Astrocyte (in vitro differentiated cells and primary cell): ENCODE measurements at regions not wholly inside any gene's neighbourhood (a gene's known extent, or its start where the extent isn't known, plus 50 kb on each side); places are given as distances from the start of the nearest gene placed in this dataset.

ENCODE experiments used
- CTCF ChIP-seq: IDR thresholded peaks from 2 replicates; pipeline ENCODE4 v1.5.1; 2011; ENCODE audit warnings: low read depth, mild to moderate bottlenecking, inconsistent platforms, low read length, moderate library complexity; ENCODE audit not compliant: insufficient read depth
- EZH2 ChIP-seq: IDR thresholded peaks from 2 replicates; pipeline ENCODE4 v1.6.1; 2012; ENCODE audit warnings: mild to moderate bottlenecking, low read length, inconsistent platforms; ENCODE audit not compliant: insufficient read depth

GRCh38 chr2:18926631-18927524 is 337.5 kb upstream of the NT5C1B start:
- no peak for TF ChIP-seq CTCF
- no peak for TF ChIP-seq EZH2
